HG03159 (cell line): ENCODE measurements at regions not wholly inside any gene's neighbourhood (a gene's known extent, or its start where the extent isn't known, plus 50 kb on each side); places are given as distances from the start of the nearest gene placed in this dataset.

Source experiments
- ATAC-seq: cut with Tn5 transposase; IDR thresholded peaks from one replicate; pipeline ENCODE4 v1.9.1; 2021; ENCODE audit warnings: mild to moderate bottlenecking, moderate library complexity; ENCODE audit not compliant: unreplicated experiment

GRCh38 chr12:88801227-88802095, 221.2 kb upstream of the KITLG start:
- no peak for ATAC-seq

DNA sequence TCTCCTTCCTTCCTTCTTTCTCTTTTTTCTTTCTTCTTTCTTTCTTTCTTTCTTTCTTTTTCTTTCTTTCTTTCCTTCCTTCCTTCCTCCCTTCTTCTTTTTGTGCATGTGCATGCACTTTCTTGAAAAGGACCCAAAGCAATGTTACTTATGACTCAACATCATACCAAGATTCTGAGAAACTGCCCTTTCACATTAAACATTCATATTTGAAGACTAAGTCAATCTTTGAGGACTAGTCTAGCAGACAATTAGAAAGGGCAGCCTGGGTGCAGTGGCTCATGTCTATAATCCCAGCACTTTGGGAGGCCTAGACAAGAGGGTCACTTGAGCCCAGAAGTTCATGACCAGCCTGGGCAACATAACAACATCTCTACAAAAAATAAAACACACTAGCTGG, 212.8 kb upstream of the KITLG start:
- no peak for ATAC-seq

GRCh38 chr12:88790231-88790630, 210.0 kb upstream of the KITLG start:
- ATAC-seq = no peak

DNA sequence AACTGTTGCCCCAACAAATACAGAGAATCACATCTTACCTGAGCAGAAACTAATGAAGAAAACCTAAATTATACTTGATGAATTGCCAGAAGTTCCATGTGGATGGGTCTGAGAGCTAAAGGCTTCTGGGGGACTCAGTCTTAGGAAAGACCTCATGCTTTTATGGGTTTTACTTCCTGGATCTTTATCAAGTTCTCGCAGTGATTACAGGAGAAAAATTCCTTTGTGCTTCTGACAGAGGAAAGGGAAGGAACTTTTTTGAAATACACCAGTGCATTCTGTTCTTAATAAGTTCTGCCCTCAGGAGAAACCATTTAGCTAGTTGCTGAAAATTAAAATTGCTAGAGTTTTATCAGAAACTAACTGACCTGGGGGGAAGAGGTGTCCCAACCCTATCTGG, 203.9 kb upstream of the KITLG start:
- no peak for ATAC-seq

DNA sequence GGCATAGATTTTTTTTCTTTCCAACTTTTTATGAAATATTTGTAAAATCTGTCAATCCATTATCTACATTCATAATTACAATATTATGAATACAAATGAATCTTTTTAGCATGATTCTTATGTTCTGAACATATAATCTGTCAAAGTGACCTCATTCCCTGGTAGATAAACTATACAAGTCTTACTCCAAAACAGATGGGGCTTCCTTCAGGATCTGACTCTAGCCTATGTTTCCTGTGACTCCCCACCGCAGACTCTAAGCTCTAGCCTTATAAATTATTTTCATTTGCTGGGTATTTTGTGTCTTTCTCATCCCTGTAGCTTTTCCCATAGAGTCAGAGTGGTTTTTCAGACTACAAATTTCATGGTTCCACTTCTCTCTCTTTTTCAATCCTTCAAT, 202.1 kb upstream of the KITLG start:
- no peak for ATAC-seq

DNA sequence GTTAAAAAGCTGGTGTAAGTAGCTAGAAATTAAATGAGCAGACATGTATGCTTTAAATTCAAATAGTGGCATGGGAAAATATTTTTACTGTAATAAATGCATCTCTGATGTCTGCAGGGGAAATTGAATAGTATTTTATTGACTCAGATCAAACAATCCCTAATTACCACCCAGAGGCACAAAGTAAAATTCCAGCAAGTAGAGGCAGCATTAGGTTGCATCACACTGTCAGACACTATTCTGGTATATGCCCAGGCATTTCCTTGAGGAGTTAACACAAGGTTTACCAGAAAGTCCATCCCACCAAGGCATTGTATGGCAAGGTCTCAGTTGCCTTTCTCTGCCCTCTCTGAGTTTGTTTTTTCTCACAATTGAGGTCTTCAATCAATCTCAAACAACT, 201.6 kb upstream of the KITLG start:
- ATAC-seq = no peak

GRCh38 chr12:88778064-88778463, 197.8 kb upstream of the KITLG start:
- no peak for ATAC-seq

GRCh38 chr12:88775742-88776151, 195.5 kb upstream of the KITLG start:
- no peak for ATAC-seq

GRCh38 chr12:88767699-88768098, 187.4 kb upstream of the KITLG start:
- no peak for ATAC-seq

DNA sequence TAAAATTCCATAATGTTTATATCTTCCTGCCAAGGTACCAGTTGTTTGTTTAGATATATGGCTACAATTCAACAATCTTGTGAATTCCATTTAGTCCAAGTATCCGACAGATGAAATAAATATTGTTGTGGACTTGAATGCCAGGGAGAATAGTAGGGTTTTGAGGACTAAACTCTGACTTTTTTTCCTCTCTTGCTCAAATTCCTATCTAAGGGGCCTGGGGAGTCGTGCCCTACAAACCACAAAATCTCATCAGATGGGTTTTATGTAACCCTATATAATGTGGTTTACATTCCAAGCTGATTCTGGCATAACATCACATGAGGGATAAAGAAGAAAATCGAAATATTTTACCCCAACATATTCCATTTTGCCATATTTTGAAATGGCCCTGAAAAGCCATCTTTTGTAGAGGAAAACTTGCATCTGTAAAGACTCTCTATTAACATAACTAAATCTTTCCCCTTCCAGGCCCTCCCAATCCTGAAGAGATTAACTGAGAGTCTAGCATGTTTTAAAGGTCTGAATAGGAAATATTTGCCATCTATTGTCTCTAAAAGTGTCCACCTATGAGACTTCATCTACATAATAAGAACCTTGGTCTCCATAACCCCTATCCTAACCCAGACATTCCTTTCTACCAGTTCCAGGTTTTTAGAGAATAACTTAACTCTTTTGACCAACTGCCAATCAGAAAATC, 184.7 kb upstream of the KITLG start:
- ATAC-seq = no peak

GRCh38 chr12:88763536-88764100, 183.3 kb upstream of the KITLG start:
- no peak for ATAC-seq

- no peak for ATAC-seq
Observed at GRCh38 chr12:88758176-88758575, 177.9 kb upstream of the KITLG start.

- ATAC-seq = no peak
Observed at GRCh38 chr12:88756917-88757316, 176.6 kb upstream of the KITLG start.

- no peak for ATAC-seq
Observed at GRCh38 chr12:88756153-88756552, 175.9 kb upstream of the KITLG start.

DNA sequence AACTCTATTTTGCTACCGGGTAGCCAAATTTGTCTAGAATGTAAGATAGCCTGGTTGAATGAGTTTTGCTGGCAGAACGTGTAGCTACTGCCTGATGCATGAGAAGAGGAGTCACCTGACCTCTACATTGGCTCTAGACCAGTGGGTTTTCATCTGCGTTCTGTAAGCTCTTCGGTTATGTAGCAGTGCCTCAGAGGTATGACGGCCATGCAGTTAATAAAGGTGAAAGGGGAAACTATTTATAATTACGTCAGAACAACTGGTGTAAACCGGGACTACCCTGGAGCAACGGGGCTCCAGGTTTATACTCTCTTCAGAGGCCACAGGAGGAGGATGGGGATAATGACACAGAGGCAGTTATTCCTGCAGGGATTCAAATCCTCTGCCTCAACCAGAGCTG, 173.4 kb upstream of the KITLG start:
- ATAC-seq = no peak

- ATAC-seq = no peak
Observed at GRCh38 chr12:88753066-88753465, 172.8 kb upstream of the KITLG start.

DNA sequence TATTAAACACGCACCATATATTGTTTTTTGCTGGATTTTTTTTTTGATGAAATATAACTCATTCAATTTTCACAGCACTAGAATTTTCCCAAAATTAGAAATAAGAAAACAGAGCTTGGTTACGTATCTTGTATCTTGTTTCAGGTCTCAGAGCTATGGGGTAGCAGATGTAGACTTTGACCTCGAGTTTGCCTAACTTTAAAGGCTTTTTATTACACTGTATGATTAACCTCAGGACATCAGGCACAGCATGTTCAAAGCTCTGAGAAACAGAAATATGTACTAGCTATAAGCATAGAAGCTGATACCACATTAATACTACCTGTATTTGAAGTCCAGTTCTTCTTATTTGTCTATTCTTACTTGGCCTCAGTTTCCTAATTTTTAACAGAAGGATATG, 171.9 kb upstream of the KITLG start:
- ATAC-seq = no peak

GRCh38 chr12:88750867-88751543, 170.7 kb upstream of the KITLG start:
- ATAC-seq = no peak

GRCh38 chr12:88746386-88746785, 166.1 kb upstream of the KITLG start:
- ATAC-seq = no peak

DNA sequence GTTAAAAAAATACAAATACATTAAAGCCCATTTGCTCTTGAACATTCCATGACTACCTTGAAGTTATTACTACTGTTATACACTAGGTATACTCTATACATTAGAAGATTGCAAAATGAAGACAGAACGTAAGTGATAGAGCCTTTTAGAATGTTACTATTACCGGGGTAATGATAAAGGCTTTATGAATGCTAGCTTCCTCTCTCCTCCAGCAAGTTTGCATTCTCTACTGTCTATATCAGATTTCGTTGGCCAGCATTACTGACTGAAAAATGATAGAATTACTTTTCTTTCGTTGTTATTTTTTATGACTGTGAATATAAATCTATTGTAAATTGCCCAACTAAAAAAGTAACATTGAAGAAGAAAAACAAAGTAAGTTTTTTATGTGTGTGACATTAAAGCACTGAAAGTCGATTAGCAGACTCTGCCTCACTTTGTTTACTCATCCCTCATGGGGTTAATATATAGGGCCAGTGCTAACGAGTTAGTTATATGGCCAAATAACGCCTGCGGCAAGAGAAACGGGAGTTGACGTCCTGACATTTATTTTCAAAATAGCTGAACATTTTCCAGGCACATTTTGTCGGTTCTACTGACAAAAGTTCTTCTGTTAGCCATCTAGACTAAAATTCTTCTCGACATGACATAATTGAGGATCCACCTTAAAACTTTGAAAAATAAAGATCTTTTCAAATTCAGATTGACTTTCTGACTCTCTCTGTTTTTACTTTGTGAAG, 163.8 kb upstream of the KITLG start:
- ATAC-seq = no peak
